OCI-LY7 (cell line): ENCODE measurements at regions not wholly inside any gene's neighbourhood (a gene's known extent, or its start where the extent isn't known, plus 50 kb on each side); places are given as distances from the start of the nearest gene placed in this dataset.

Experiments used
- EZH2phosphoT487 ChIP-seq: fragments of 200-600 bp; sonication (generic); IDR thresholded peaks from 2 replicates; pipeline ENCODE4 v1.6.1; 2018; ENCODE audit warnings: low read depth, borderline replicate concordance, mild to moderate bottlenecking, mixed run types, antibody characterized with exemption, low read length, moderate library complexity, mixed read lengths
- TF ChIP-seq, protein P1 (sequence below): fragments of 200-600 bp; sonication (generic); conservative IDR thresholded peaks from 2 replicates; pipeline ENCODE4 v1.5.1; 2014; ENCODE audit warnings: mild to moderate bottlenecking, antibody characterized with exemption, low read length, moderate library complexity, mixed read lengths

- TF ChIP-seq, protein P1, sequence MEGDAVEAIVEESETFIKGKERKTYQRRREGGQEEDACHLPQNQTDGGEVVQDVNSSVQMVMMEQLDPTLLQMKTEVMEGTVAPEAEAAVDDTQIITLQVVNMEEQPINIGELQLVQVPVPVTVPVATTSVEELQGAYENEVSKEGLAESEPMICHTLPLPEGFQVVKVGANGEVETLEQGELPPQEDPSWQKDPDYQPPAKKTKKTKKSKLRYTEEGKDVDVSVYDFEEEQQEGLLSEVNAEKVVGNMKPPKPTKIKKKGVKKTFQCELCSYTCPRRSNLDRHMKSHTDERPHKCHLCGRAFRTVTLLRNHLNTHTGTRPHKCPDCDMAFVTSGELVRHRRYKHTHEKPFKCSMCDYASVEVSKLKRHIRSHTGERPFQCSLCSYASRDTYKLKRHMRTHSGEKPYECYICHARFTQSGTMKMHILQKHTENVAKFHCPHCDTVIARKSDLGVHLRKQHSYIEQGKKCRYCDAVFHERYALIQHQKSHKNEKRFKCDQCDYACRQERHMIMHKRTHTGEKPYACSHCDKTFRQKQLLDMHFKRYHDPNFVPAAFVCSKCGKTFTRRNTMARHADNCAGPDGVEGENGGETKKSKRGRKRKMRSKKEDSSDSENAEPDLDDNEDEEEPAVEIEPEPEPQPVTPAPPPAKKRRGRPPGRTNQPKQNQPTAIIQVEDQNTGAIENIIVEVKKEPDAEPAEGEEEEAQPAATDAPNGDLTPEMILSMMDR: no peak
- TF ChIP-seq EZH2phosphoT487: no peak
Measured at GRCh38 chr5:159395202-159395601, 64.9 kb upstream of the IL12B start.
